AG08395 (cell line): ENCODE measurements at regions not wholly inside any gene's neighbourhood (a gene's known extent, or its start where the extent isn't known, plus 50 kb on each side); places are given as distances from the start of the nearest gene placed in this dataset.

Experiments
- DNase-seq: peaks from one replicate; pipeline ENCODE4 v3.0.0; 2012; ENCODE audit warnings: mixed read lengths, low spot score

GRCh38 chr5:165290535-165290934 is 1785.1 kb downstream of the MAT2B start:
- no peak for DNase-seq

- no peak for DNase-seq
These were observed 1791.1 kb downstream of the MAT2B start for GRCh38 chr5:165296401-165297130.

- no peak for DNase-seq
These were observed 1798.9 kb downstream of the MAT2B start for GRCh38 chr5:165304193-165304827.

- DNase-seq = no peak
These were observed 1800.2 kb downstream of the MAT2B start for GRCh38 chr5:165305596-165305995.

- DNase-seq = no peak
These were observed 1804.0 kb downstream of the MAT2B start for GRCh38 chr5:165309446-165309845.

GRCh38 chr5:165310031-165310430 is 1804.6 kb downstream of the MAT2B start:
- no peak for DNase-seq

GRCh38 chr5:165321912-165322311 is 1816.5 kb downstream of the MAT2B start:
- no peak for DNase-seq

GRCh38 chr5:165325221-165325620 is 1819.8 kb downstream of the MAT2B start:
- no peak for DNase-seq

GRCh38 chr5:165327631-165328030 is 1822.2 kb downstream of the MAT2B start:
- no peak for DNase-seq

GRCh38 chr5:165328846-165329245 is 1823.4 kb downstream of the MAT2B start:
- no peak for DNase-seq

- no peak for DNase-seq
These were observed 1828.2 kb downstream of the MAT2B start for GRCh38 chr5:165333623-165334022.

GRCh38 chr5:165334201-165334600 is 1828.8 kb downstream of the MAT2B start:
- DNase-seq = no peak

- DNase-seq = no peak
These were observed 1844.3 kb downstream of the MAT2B start for GRCh38 chr5:165349735-165350134.

- no peak for DNase-seq
These were observed 1845.9 kb downstream of the MAT2B start for GRCh38 chr5:165351342-165351741.

- DNase-seq = no peak
These were observed 1854.9 kb downstream of the MAT2B start for GRCh38 chr5:165360366-165360765.

GRCh38 chr5:165360784-165361542 is 1855.5 kb downstream of the MAT2B start:
- no peak for DNase-seq

- DNase-seq = no peak
These were observed 1864.8 kb downstream of the MAT2B start for GRCh38 chr5:165370233-165370632.

GRCh38 chr5:165370794-165371193 is 1865.4 kb downstream of the MAT2B start:
- DNase-seq = no peak

- no peak for DNase-seq
These were observed 1869.8 kb downstream of the MAT2B start for GRCh38 chr5:165375201-165375600.

- DNase-seq = no peak
These were observed 1888.4 kb downstream of the MAT2B start for GRCh38 chr5:165393839-165394238.

GRCh38 chr5:165397516-165397915 is 1892.1 kb downstream of the MAT2B start:
- DNase-seq = no peak

GRCh38 chr5:165400086-165400485 is 1894.7 kb downstream of the MAT2B start:
- DNase-seq = no peak

- DNase-seq = no peak
These were observed 1899.5 kb downstream of the MAT2B start for GRCh38 chr5:165404917-165405316.
